Epithelial cell of proximal tubule (primary cell): ENCODE measurements at regions not wholly inside any gene's neighbourhood (a gene's known extent, or its start where the extent isn't known, plus 50 kb on each side); places are given as distances from the start of the nearest gene placed in this dataset.

Experiments
- DNase-seq: peaks from one replicate; pipeline ENCODE4 v3.0.0-alpha.2; 2011; ENCODE audit warnings: low read depth
- H3K4me3 ChIP-seq: 2 replicates; pipeline ENCODE4 v1.5.1; 2011; ENCODE audit warnings: low read depth, mild to moderate bottlenecking, low read length
- CTCF ChIP-seq: conservative IDR thresholded peaks from 2 replicates; pipeline ENCODE4 v1.5.1; 2012; ENCODE audit warnings: low read depth, mild to moderate bottlenecking, low read length

- no peak for DNase-seq
- H3K4me3 ChIP-seq = no peak overlapping the region
- TF ChIP-seq CTCF = no peak
Observed at GRCh38 chr11:81870815-81871214, 862.8 kb downstream of the FAM181B start.

DNA sequence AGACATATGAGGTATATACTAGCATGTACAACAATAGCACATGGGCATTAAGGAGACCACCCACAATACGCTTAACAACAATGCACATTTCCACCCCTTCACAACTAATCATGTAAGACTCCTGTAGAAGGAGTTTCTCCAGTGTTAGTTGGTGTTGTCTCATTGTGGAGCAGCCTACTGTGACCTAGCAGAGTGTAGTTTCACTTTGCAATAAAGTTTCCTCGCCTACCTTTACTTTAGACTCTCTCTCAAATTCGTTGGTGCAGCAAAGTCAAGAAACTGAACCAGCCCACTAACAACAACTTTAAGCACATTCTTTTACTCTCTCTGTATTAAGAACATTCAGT, 863.6 kb downstream of the FAM181B start:
- TF ChIP-seq CTCF = no peak
- no peak overlapping the region for H3K4me3 ChIP-seq
- no peak for DNase-seq

GRCh38 chr11:81869351-81870065, 864.2 kb downstream of the FAM181B start:
- no peak for DNase-seq
- H3K4me3 ChIP-seq = no peak overlapping the region
- TF ChIP-seq CTCF = no peak

- no peak for TF ChIP-seq CTCF
- H3K4me3 ChIP-seq = no peak overlapping the region
- DNase-seq = no peak
Observed at GRCh38 chr11:81866896-81867295, 866.8 kb downstream of the FAM181B start.

DNA sequence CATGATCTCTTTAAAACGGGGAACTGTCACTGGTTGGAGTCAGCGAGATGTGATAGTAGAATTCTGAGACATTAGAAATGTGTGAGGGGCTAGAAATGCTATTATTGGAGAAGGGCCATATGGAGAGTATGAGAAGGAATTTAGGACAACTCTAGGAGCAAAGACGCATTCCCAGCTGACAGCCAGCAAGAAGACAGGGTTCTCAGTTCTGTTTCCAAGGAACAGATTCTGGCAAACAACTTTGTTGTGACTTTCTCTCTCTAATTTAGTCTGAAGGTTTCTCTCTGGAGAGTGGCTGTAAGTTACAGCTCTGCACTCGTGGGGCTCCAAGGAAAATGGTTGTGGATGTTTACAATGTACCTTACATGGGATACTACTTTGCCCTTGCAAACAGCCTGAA, 876.3 kb downstream of the FAM181B start:
- no peak overlapping the region for H3K4me3 ChIP-seq
- TF ChIP-seq CTCF = no peak
- DNase-seq = no peak

DNA sequence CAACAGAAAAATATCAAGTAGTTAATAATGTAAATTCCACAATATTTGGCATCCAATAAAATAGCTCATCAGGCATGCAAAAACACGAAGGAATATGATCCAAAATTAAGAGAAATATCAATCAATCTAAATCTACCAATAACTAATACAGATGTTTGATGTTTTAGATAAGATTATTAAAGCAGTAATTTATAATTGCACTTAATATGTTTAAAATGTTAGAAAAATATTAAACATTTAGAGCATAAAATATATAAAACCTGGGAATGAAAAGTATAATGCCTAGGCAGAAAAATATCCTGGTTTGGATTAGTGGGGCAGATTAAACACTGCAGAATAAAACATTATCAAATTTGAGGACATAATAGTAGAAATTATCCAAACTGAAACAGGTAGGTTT, 879.9 kb downstream of the FAM181B start:
- no peak for TF ChIP-seq CTCF
- no peak for DNase-seq
- H3K4me3 ChIP-seq = no peak overlapping the region

- DNase-seq = no peak
- H3K4me3 ChIP-seq = no peak overlapping the region
- no peak for TF ChIP-seq CTCF
Observed at GRCh38 chr11:81852896-81853295, 880.8 kb downstream of the FAM181B start.
